ENCODE measurements at regions not wholly inside any gene's neighbourhood (a gene's known extent, or its start where the extent isn't known, plus 50 kb on each side); places are given as distances from the start of the nearest gene placed in this dataset.

DNA sequence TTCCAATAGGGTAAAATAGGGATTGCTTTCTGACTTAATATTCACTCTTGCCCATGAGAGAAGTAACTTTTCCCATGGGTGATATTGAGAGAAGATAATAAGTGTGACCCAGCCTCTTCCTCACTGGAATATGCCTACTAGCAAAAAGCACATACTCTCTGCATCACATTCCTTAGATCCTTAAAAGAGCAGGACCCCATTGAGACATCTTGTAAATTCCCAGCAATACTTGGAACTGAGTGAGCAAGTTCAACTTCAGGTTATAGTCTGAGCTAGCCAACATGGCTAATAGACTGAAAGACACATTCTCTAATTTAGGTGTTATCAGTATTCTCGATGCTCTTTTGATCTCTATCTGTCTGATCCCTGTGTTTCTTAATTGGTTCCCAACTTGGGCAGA is 1372.3 kb downstream of the STIM2 start:
- H3K4me3 ChIP-seq (ENCODE audit: low read depth in 1 of 2, low read length in 2 of 2): no peak overlapping the region
- H3K27ac ChIP-seq (ENCODE audit: low read length): no peak overlapping the region
- H3K27me3 ChIP-seq (ENCODE audit: low read depth, low read length): no peaks in the 10 kb centered on the region
- H3K9me3 ChIP-seq (ENCODE audit: control insufficient read depth in 1 of 2, low read length in 2 of 2): no peaks in the 10 kb centered on the region
- H3K4me1 ChIP-seq (ENCODE audit: control insufficient read depth in 1 of 2, insufficient read depth in 2 of 2, low read length in 2 of 2): no peaks in the 10 kb centered on the region
- no peaks in the 10 kb centered on the region for H3K36me3 ChIP-seq (ENCODE audit: control insufficient read depth in 1 of 2, insufficient read depth in 2 of 2, low read length in 2 of 2)

DNA sequence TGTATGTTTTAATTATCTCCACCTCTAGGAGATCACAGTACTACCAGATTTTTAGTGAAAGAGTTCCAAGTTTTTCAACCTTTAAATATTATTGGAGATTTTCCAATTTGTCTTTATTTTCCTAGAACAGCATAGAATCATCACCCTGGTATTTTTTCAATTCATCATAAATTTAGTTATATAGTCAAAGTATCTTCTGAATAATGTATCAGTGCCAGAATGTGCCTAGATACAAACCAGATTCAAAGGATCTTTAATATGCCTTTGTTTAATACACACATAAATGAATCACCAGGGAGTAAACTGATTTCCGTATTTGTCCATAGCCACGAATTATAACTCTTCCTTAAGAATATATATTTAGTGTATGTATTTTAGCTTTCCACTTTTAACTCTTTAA is 1373.1 kb downstream of the STIM2 start:
- no peaks in the 10 kb centered on the region for H3K4me1 ChIP-seq (ENCODE audit: control insufficient read depth in 1 of 2, insufficient read depth in 2 of 2, low read length in 2 of 2)
- no peak overlapping the region for H3K4me3 ChIP-seq (ENCODE audit: low read depth in 1 of 2, low read length in 2 of 2)
- no peaks in the 10 kb centered on the region for H3K36me3 ChIP-seq (ENCODE audit: control insufficient read depth in 1 of 2, insufficient read depth in 2 of 2, low read length in 2 of 2)
- no peaks in the 10 kb centered on the region for H3K27me3 ChIP-seq (ENCODE audit: low read depth, low read length)
- H3K27ac ChIP-seq (ENCODE audit: low read length): no peak overlapping the region
- H3K9me3 ChIP-seq (ENCODE audit: control insufficient read depth in 1 of 2, low read length in 2 of 2): no peaks in the 10 kb centered on the region

DNA sequence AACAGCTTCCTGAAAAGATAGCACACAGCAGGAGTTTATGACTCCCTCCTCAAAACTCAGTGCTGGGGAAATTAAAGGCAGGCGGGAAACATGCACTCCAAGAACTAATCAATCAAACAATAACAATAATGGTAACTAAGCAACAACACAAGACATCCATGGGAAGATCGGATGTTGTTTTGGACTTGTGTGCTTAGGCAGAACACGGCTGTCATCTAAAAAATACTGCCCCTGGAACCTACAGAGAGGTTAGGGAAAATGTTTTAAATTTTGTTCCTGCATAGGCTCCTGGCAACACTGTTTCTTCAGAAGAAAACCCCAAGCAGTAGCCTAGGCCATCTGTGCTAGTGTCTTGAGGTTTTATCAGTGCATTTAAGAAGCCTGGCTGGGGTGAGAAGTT is 1378.2 kb downstream of the STIM2 start:
- H3K9me3 ChIP-seq (ENCODE audit: control insufficient read depth in 1 of 2, low read length in 2 of 2): no peaks in the 10 kb centered on the region
- no peak overlapping the region for H3K27ac ChIP-seq (ENCODE audit: low read length)
- H3K4me1 ChIP-seq (ENCODE audit: control insufficient read depth in 1 of 2, insufficient read depth in 2 of 2, low read length in 2 of 2): no peaks in the 10 kb centered on the region

DNA sequence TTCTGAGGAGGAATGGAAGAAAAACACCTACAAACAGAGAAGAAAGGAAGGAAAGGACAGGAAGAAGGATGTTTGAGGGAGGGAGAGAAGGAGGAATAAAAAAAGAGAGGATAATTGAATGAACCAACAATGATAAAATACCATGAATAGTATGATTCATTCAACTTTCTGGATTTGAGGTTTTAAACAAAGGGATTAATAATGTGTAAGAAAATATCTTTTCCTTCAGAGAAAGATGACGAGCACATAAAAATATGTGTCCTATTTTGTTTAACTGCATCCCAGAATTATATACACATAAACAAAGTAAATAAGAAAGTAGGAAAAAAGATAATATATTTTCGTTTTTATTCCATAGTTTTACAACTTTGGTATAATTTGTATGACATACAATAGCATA is 1380.4 kb downstream of the STIM2 start:
- H3K9me3 ChIP-seq (ENCODE audit: control insufficient read depth in 1 of 2, low read length in 2 of 2): no peaks in the 10 kb centered on the region

More for the DNA sequence above, 1378.2 kb downstream of the STIM2 start:
- no peaks in the 10 kb centered on the region for H3K27me3 ChIP-seq (ENCODE audit: low read depth, low read length)
- H3K36me3 ChIP-seq (ENCODE audit: control insufficient read depth in 1 of 2, insufficient read depth in 2 of 2, low read length in 2 of 2): no peaks in the 10 kb centered on the region
- H3K4me3 ChIP-seq (ENCODE audit: low read depth in 1 of 2, low read length in 2 of 2): no peak overlapping the region

DNA sequence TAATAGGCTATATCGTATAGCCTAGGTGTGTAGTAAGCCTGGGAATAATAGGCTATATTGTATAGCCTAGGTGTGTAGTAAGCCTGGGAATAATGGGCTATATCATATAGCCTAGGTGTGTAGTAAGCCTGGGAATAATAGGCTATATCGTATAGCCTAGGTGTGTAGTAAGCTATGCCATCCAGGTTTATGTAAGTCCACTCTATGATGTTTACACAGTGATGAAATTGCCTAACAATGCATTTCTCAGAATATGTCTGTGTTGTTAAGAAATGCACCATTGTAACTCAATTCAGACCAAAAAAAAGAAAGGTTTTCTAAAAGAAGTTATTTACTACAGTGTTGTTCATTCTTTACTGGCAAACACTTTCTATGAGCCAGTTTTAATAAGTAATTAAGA is 1387.2 kb downstream of the STIM2 start:
- Histone ChIP-seq H3K4me1 (ENCODE audit: control insufficient read depth in 1 of 2, insufficient read depth in 2 of 2, low read length in 2 of 2) (no peaks in the 10 kb centered on the region), H3K36me3 (ENCODE audit: control insufficient read depth in 1 of 2, insufficient read depth in 2 of 2, low read length in 2 of 2) (no peaks in the 10 kb centered on the region), H3K27ac (ENCODE audit: low read length) (no peak overlapping the region), H3K9me3 (ENCODE audit: control insufficient read depth in 1 of 2, low read length in 2 of 2) (no peaks in the 10 kb centered on the region), H3K27me3 (ENCODE audit: low read depth, low read length) (no peaks in the 10 kb centered on the region), H3K4me3 (ENCODE audit: low read depth in 1 of 2, low read length in 2 of 2) (no peak overlapping the region)

More for the DNA sequence above, 1380.4 kb downstream of the STIM2 start:
- Histone ChIP-seq H3K27me3 (ENCODE audit: low read depth, low read length) (no peaks in the 10 kb centered on the region), H3K4me1 (ENCODE audit: control insufficient read depth in 1 of 2, insufficient read depth in 2 of 2, low read length in 2 of 2) (no peaks in the 10 kb centered on the region), H3K4me3 (ENCODE audit: low read depth in 1 of 2, low read length in 2 of 2) (no peak overlapping the region), H3K36me3 (ENCODE audit: control insufficient read depth in 1 of 2, insufficient read depth in 2 of 2, low read length in 2 of 2) (no peaks in the 10 kb centered on the region), H3K27ac (ENCODE audit: low read length) (no peak overlapping the region)

DNA sequence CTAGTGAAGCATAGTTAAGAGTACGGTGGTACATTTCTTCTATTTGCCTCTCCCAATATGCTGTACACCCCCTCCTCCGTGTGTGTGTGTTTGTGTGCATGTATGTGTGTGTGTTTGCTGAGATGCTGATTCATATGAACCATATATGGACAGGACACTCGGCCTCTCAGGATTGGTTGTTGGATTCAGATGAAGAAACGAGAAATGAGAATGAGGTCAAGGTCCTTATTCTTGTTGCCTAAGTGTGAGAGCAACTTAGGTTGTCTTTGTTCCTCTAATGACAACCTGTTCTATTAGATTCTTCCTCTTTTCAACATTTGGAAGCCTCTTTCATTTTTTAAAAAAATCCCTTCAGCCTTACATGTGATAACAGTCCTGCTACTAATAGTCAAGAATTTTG is 1387.6 kb downstream of the STIM2 start:
- no peak overlapping the region for H3K4me3 ChIP-seq (ENCODE audit: low read depth in 1 of 2, low read length in 2 of 2)
- H3K36me3 ChIP-seq (ENCODE audit: control insufficient read depth in 1 of 2, insufficient read depth in 2 of 2, low read length in 2 of 2): no peaks in the 10 kb centered on the region
- no peaks in the 10 kb centered on the region for H3K27me3 ChIP-seq (ENCODE audit: low read depth, low read length)
- no peak overlapping the region for H3K27ac ChIP-seq (ENCODE audit: low read length)
- H3K9me3 ChIP-seq (ENCODE audit: control insufficient read depth in 1 of 2, low read length in 2 of 2): no peaks in the 10 kb centered on the region
- no peaks in the 10 kb centered on the region for H3K4me1 ChIP-seq (ENCODE audit: control insufficient read depth in 1 of 2, insufficient read depth in 2 of 2, low read length in 2 of 2)

DNA sequence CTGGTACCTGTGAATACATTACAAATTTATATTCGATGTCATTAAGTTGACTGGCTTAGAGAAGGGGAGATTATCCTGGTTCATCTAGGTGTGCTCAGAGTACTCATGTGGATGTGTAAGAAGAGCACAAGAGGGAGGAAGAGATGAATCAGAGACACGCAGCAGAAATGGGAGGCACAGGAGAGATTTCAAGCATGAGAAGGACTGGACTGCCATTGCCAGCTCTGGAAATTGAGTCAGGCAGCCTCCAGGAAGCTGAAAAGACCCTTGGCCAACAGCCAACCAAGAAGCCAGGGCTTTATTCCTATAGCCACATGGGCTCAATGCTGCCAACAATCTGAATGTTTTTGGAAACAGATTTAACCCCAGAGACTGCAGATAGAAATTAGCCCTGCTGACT is 1390.0 kb downstream of the STIM2 start:
- H3K4me3 ChIP-seq (ENCODE audit: low read depth in 1 of 2, low read length in 2 of 2): no peak overlapping the region
- H3K9me3 ChIP-seq (ENCODE audit: control insufficient read depth in 1 of 2, low read length in 2 of 2): peaks cover 0 to 3% of the 10 kb centered on the region in 2 donors
- no peak overlapping the region for H3K27ac ChIP-seq (ENCODE audit: low read length)
- no peaks in the 10 kb centered on the region for H3K27me3 ChIP-seq (ENCODE audit: low read depth, low read length)
- no peaks in the 10 kb centered on the region for H3K4me1 ChIP-seq (ENCODE audit: control insufficient read depth in 1 of 2, insufficient read depth in 2 of 2, low read length in 2 of 2)
- H3K36me3 ChIP-seq (ENCODE audit: control insufficient read depth in 1 of 2, insufficient read depth in 2 of 2, low read length in 2 of 2): no peaks in the 10 kb centered on the region

DNA sequence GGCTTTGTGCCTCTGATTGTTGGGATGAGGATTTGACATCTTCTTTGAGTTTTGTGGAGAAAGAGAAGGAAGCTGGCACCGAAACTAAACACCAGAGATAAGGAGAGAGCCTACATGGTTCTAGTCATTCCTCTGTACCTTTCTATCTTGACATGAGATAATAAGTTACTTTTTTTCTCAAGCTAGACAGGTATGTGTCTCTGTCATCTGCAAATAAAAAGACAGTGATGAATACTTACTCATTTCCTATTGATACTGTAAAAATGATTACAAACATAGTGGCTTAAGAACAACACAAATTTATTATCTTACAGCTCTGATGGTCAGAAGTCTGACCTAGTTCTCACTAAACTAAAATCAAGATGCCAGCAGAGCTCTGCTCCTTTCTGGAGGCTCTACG is 1391.2 kb downstream of the STIM2 start:
- Histone ChIP-seq H3K4me1 (ENCODE audit: control insufficient read depth in 1 of 2, insufficient read depth in 2 of 2, low read length in 2 of 2) (no peaks in the 10 kb centered on the region), H3K27ac (ENCODE audit: low read length) (no peak overlapping the region), H3K27me3 (ENCODE audit: low read depth, low read length) (no peaks in the 10 kb centered on the region), H3K9me3 (ENCODE audit: control insufficient read depth in 1 of 2, low read length in 2 of 2) (peaks cover 0 to 3% of the 10 kb centered on the region in 2 donors), H3K36me3 (ENCODE audit: control insufficient read depth in 1 of 2, insufficient read depth in 2 of 2, low read length in 2 of 2) (no peaks in the 10 kb centered on the region), H3K4me3 (ENCODE audit: low read depth in 1 of 2, low read length in 2 of 2) (no peak overlapping the region)

DNA sequence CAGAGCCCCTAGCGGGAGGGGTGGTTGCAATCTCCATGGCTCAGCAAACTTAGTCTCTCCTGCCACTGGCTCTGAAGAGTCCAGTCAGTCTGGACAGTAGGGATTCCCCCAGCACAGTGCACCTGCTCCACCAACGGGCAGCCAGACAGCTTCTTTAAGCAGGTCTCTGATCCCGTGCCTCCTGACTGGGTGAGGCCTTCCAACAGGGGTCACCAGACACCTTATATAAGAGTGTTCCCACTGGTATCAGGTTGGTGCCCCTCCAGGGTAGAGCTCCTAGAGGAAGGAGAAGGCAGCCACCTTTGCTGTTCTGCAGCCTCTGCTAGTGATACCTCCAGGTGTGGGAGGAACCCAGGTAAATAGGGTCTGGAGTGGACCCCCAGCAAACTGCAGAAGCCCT is 1393.4 kb downstream of the STIM2 start:
- Histone ChIP-seq H3K27ac (ENCODE audit: low read length) (no peak overlapping the region), H3K27me3 (ENCODE audit: low read depth, low read length) (no peaks in the 10 kb centered on the region), H3K4me3 (ENCODE audit: low read depth in 1 of 2, low read length in 2 of 2) (no peak overlapping the region), H3K9me3 (ENCODE audit: control insufficient read depth in 1 of 2, low read length in 2 of 2) (peaks cover 0 to 3% of the 10 kb centered on the region in 2 donors), H3K36me3 (ENCODE audit: control insufficient read depth in 1 of 2, insufficient read depth in 2 of 2, low read length in 2 of 2) (no peaks in the 10 kb centered on the region), H3K4me1 (ENCODE audit: control insufficient read depth in 1 of 2, insufficient read depth in 2 of 2, low read length in 2 of 2) (no peaks in the 10 kb centered on the region)

DNA sequence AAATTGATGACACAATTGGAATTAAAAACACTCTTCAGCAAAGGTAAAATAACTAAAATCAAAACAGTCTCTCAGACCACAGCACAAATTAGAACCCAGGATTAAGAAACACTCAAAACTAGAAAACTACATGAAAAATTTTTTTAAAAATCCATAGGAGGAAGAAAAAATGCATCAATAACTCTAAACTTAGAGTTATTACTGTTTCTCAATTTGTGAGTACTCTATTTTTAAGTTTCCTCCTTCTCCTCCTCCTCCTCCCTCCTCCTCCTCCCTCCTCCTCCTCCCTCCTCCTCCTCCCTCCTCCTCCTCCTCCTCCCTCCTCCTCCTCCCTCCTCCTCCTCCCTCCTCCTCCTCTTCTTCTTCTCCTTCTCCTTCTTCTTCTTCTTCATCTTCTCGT is 1395.7 kb downstream of the STIM2 start:
- Histone ChIP-seq H3K4me3 (ENCODE audit: low read depth in 1 of 2, low read length in 2 of 2) (no peak overlapping the region), H3K9me3 (ENCODE audit: control insufficient read depth in 1 of 2, low read length in 2 of 2) (peaks cover 0 to 3% of the 10 kb centered on the region in 2 donors), H3K27me3 (ENCODE audit: low read depth, low read length) (no peaks in the 10 kb centered on the region)

DNA sequence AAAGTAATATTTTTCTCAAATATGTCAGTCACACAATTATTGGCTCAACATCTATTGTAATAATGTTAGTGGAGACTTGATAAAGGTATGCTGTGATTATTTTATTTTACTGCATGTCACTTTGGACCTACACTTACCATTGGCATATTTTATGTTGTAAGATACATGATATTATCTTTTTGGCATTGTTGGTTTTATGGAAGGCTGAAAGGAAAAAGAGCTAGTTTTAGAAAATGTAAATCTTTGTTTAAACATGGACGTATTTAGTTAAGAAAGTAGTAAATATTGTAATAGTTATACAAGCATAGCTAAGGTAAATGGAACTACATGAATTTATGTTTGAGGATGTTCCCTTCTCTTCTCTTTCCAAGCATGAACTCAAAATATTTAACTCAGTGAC is 1399.3 kb downstream of the STIM2 start:
- H3K27ac ChIP-seq (ENCODE audit: low read length): no peak overlapping the region
- no peaks in the 10 kb centered on the region for H3K4me1 ChIP-seq (ENCODE audit: control insufficient read depth in 1 of 2, insufficient read depth in 2 of 2, low read length in 2 of 2)
- no peaks in the 10 kb centered on the region for H3K36me3 ChIP-seq (ENCODE audit: control insufficient read depth in 1 of 2, insufficient read depth in 2 of 2, low read length in 2 of 2)
- peaks cover 0 to 2% of the 10 kb centered on the region in 2 donors for H3K9me3 ChIP-seq (ENCODE audit: control insufficient read depth in 1 of 2, low read length in 2 of 2)
- H3K27me3 ChIP-seq (ENCODE audit: low read depth, low read length): no peaks in the 10 kb centered on the region
- no peak overlapping the region for H3K4me3 ChIP-seq (ENCODE audit: low read depth in 1 of 2, low read length in 2 of 2)

More for the DNA sequence above, 1395.7 kb downstream of the STIM2 start:
- H3K27ac ChIP-seq (ENCODE audit: low read length): no peak overlapping the region
- H3K4me1 ChIP-seq (ENCODE audit: control insufficient read depth in 1 of 2, insufficient read depth in 2 of 2, low read length in 2 of 2): no peaks in the 10 kb centered on the region
- no peaks in the 10 kb centered on the region for H3K36me3 ChIP-seq (ENCODE audit: control insufficient read depth in 1 of 2, insufficient read depth in 2 of 2, low read length in 2 of 2)

DNA sequence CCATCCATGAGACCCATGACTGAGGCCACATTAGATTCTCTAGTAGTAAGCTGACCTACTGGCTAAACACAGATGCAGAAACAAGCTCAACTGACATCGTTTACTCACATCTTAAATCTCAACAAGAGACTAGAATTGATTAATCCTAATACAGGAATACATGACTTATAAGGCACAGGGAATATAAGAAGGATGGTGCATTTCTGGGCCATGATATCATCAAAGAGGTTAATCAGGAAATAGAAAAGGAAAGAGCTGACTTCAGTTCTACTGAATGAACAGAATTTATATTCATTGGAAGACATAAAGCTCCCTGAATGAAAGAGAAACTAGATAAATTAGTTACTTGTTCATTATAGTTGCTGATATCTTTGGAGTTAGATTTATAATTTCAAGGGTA is 1406.5 kb downstream of the STIM2 start:
- Histone ChIP-seq H3K4me1 (ENCODE audit: control insufficient read depth in 1 of 2, insufficient read depth in 2 of 2, low read length in 2 of 2) (no peaks in the 10 kb centered on the region), H3K4me3 (ENCODE audit: low read depth in 1 of 2, low read length in 2 of 2) (no peak overlapping the region), H3K27ac (ENCODE audit: low read length) (no peak overlapping the region), H3K36me3 (ENCODE audit: control insufficient read depth in 1 of 2, insufficient read depth in 2 of 2, low read length in 2 of 2) (no peaks in the 10 kb centered on the region), H3K27me3 (ENCODE audit: low read depth, low read length) (no peaks in the 10 kb centered on the region), H3K9me3 (ENCODE audit: control insufficient read depth in 1 of 2, low read length in 2 of 2) (no peaks in the 10 kb centered on the region)
